Fibroblast of pulmonary artery (primary cell): ENCODE measurements at regions not wholly inside any gene's neighbourhood (a gene's known extent, or its start where the extent isn't known, plus 50 kb on each side); places are given as distances from the start of the nearest gene placed in this dataset.
"Not testable (repeated sequence)": the region's sequence is repeated elsewhere in the genome, so short reads cannot be mapped to it uniquely, and the experiment has no call there.

Experiments
- DNase-seq: peaks from one replicate; pipeline ENCODE4 v3.0.0-alpha.2; 2010; ENCODE audit warnings: low read depth
- H3K4me3 ChIP-seq: replicated peaks from 2 replicates; pipeline ENCODE4 v1.5.1; 2011; ENCODE audit warnings: low read depth, mild to moderate bottlenecking, control low read depth, low read length, moderate library complexity
- CTCF ChIP-seq: IDR thresholded peaks from 2 replicates; pipeline ENCODE4 v1.5.1; 2011; ENCODE audit warnings: mild to moderate bottlenecking, control low read depth, low read length, inconsistent platforms; ENCODE audit errors: missing control alignments

- DNase-seq, result peak; percentile 59
- no peak for TF ChIP-seq CTCF
- H3K4me3 ChIP-seq, result peak overlapping the region; percentile 63
Measured at GRCh38 chr1:148264374-148265276, 112.5 kb upstream of the NBPF11 start.

GRCh38 chr1:148263906-148264255 is 111.8 kb upstream of the NBPF11 start:
- H3K4me3 ChIP-seq, result peak overlapping the region; percentile 63
- TF ChIP-seq CTCF, result no peak
- no peak for DNase-seq

DNA sequence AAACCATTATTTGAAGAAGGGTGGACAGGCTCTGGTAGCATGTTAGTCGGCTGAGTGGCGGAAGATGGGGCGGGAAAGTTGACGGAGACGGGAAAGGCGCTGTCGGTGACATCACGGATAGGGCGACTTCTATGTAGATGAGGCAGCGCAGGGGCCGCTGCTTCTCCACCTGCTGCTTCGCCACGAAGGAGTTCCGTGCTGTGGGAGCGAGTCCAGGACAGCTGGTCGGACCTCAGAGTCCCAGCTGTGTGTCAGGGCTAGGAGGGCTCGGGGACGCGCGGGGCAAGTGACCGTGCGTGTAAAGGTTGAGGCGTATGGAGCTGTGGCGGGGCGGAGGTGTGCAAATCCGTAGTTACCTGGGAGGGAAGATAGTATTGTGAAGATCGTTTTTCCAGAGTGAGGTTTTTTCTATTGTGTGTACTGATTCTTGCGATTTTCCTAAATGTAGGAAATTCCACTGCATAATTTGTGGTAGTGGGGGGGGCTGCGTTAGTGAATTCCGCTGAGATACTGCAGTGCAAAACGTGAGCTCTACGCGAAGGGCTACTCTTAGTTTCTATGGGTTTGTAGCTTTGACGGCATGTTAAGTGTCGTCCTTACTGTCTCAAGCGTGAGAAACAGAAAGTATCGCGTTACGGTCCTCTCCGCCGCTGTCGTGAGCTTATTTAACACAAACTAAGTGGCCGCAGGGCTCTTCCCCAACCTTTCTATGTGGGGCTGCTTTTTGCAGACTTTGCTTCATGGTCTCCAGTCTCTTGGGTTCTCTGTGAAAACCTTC is 111.2 kb upstream of the NBPF11 start:
- H3K4me3 ChIP-seq, result peak overlapping the region; percentile 63
- DNase-seq, result peak; percentile 83
- TF ChIP-seq CTCF, result no peak

- not testable (repeated sequence) for DNase-seq, H3K4me3 ChIP-seq
Measured at GRCh38 chr1:148261684-148262083, 109.6 kb upstream of the NBPF11 start.

DNA sequence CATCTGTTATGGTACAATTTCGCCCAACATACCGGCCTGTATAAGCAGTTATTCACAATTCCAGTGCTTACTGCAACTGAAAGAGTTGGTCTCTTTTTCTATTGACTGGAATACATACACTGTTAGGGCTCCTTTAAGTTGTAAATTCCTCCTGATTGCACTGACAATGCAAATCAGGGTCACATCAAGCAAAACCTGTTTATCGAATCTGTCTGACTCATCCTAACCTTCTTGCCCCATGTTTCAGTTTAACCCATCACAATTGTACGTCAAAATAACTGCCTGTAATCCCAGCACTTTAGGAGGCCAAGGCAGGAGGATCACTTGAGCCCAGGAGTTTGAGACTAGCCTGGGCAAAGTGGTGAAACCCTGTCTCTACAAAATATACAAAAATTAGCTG is 105.8 kb upstream of the NBPF11 start:
- not testable (repeated sequence) for DNase-seq, H3K4me3 ChIP-seq

DNA sequence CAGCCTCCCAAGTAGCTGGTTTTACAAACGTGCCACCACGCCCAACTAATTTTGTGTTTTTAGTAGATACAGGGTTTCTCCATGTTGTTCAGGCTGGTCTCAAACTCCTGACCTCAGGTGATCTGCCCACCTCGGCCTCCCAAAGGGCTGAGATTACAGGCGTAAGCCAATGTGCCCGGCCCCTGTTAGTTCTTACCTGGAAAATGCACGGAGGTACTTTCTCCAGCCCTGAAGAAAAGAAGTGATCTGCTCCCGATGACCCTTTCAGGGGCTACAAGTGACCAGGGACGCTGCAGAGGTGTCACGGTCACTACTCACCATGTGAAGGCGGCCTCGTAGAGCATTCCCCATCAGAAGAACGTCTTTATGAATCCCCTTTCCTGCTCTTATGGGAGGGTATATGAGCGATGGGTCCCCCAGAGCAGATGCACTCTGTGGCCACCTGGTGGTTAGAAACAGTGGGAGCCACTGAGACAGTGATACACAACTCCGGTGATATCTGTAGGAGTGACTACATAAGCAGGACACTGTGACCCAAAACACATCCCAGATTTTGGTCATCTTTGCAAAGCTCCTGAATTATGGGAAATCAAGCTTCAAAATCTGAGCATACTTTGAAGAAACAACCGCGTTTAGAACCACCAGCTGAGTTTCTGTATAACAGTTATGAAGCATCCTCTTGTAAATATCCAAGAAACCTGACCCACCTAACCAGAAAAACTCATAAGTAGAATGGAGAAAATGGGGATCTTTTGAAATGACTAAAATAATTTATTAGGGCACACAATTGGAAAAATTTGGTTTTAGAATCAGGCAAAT is 102.7 kb upstream of the NBPF11 start:
- H3K4me3 ChIP-seq, result not testable (repeated sequence)
- peak; percentile 13 for DNase-seq
- peak; percentile 59 for TF ChIP-seq CTCF

DNA sequence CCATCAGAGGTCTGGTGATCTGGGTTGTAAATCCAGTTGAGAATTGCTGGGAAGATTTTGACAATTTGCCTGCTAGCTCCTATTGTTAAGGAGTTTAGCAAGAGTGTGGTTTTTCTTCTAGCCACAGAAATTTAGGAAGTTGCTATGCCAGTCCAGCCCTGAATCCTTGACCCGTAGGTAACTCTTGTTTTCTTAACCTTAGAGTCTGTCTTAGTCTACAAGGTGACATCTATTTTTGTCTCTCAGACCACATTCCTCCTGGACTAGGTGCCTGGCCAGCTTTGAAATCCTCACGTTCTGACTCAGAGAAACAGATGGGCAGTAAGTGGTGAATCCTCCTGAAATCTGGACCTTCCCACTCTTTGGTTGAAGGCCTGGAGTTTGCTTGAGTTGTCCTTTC is 101.7 kb upstream of the NBPF11 start:
- not testable (repeated sequence) for DNase-seq, H3K4me3 ChIP-seq

- not testable (repeated sequence) for H3K4me3 ChIP-seq, DNase-seq
Measured at GRCh38 chr1:148248798-148249197, 96.7 kb upstream of the NBPF11 start.

DNA sequence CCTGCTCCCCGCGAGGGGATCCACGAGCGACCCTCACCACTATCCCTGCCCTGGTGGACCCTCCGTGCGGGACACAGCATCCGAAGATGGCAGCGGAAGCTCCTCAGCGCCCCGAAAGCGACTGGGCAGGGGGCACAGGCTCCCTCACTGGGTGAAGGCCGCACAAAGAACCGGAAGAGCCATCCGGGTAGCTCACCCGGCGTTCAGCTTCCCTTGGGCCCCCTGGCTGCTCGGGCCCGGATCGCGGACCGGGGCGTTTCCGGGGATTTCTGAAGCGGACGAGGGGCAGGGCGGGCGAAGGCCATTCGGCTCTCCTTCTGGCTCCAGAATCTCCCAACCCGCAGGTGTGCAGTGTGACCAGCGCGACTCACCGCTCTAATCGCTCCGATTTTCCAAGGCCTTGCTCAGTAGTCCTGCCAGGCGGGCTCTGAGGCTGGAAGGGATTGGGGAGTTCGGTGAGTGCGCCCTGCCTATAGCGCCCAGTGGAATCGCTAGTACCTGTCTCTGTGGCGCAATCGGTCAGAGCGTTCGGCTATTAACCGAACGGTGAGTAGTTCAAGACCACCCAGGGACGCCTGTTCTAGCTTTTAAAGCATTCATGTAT is 94.3 kb upstream of the NBPF11 start:
- DNase-seq, H3K4me3 ChIP-seq: not testable (repeated sequence)

DNA sequence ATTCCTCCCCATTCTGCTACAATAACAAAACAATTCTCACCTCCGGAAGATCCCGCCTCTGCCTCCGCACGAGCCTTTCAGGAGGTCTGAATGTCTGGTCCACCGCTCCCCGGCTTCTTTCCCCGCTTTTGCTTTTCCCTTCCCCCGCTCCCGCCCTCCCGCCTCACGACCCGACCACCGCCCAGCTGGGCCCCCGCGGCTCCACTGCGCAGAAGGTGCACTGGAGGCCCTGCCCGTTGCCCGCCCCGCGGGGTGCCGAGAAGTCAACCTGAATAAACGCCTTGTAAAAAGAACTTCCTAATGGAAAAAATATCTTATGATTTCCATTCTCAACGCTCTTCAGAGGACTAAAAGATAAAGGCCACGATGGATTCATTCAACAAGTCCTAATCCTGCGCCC is 93.8 kb upstream of the NBPF11 start:
- not testable (repeated sequence) for H3K4me3 ChIP-seq, DNase-seq

DNA sequence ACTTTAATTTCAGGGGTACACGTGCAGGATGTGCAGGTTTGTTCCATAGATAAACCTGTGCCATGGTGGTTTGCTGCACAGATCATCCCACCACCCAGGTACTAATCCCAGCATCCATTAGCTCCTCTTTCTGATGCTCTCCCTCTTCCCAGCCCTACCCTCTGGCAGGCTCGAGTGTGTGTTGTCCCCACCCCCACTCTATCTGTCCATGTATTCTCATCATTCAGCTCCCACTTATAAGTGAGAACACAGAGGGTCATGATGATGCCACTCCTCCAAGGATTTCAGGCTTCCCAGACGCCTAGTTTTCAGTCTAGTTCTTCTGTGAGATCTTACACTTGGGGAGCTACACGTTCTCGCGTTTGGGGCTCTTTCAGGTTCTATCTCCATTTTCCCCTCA is 93.4 kb upstream of the NBPF11 start:
- H3K4me3 ChIP-seq, DNase-seq: not testable (repeated sequence)

DNA sequence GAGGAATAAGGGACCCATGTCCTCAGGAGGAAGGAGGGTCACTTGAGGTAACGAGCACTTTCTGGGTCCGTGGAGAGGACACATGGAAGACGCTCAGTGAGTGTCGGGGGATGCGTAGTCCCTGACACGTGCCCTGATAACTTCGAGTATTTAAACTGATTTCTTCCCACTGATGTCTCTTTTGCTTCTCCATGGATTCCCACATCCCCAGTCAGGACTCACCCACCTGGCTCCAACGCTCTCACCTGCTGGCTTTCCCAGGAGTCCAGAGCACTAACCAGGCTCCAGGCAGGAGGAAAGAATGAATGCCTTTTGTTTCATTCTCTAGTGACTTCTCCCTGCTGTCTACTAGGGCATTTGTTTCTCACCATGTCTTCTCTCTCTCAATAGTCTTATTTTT is 81.2 kb upstream of the NBPF11 start:
- not testable (repeated sequence) for DNase-seq, H3K4me3 ChIP-seq

GRCh38 chr1:148228846-148229245 is 76.8 kb upstream of the NBPF11 start:
- DNase-seq, H3K4me3 ChIP-seq: not testable (repeated sequence)
